ENCODE measurements at regions not wholly inside any gene's neighbourhood (a gene's known extent, or its start where the extent isn't known, plus 50 kb on each side); places are given as distances from the start of the nearest gene placed in this dataset.

DNA sequence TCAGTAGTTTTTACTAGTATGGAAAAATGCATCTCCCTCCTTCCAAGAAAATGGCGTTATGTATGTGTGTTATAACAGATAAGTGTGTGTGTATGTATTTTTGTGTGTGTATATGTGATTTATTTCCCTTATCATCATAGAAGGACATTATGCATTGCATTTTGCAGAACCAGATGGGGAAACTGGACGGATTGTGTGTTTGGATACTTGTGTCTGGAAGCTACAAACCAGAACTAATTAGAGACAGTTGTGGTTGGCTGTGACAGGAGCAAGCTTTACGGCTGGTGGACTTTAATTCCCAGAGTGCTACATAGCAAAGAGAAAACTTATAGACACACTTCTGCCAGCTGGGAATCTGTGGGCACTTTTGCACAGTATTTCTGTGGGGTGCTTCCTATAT lies 162.5 kb downstream of the RWDD3 start:
- no peak overlapping the region for H3K4me3 ChIP-seq (ENCODE audit: low read depth, low read length)
- DNase-seq (ENCODE audit: low read depth), result no peak
- TF ChIP-seq, protein P1, sequence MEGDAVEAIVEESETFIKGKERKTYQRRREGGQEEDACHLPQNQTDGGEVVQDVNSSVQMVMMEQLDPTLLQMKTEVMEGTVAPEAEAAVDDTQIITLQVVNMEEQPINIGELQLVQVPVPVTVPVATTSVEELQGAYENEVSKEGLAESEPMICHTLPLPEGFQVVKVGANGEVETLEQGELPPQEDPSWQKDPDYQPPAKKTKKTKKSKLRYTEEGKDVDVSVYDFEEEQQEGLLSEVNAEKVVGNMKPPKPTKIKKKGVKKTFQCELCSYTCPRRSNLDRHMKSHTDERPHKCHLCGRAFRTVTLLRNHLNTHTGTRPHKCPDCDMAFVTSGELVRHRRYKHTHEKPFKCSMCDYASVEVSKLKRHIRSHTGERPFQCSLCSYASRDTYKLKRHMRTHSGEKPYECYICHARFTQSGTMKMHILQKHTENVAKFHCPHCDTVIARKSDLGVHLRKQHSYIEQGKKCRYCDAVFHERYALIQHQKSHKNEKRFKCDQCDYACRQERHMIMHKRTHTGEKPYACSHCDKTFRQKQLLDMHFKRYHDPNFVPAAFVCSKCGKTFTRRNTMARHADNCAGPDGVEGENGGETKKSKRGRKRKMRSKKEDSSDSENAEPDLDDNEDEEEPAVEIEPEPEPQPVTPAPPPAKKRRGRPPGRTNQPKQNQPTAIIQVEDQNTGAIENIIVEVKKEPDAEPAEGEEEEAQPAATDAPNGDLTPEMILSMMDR (IDR thresholded peaks at IDR 0.05; ENCODE audit: insufficient read depth, low read depth, low read length), result no peak

DNA sequence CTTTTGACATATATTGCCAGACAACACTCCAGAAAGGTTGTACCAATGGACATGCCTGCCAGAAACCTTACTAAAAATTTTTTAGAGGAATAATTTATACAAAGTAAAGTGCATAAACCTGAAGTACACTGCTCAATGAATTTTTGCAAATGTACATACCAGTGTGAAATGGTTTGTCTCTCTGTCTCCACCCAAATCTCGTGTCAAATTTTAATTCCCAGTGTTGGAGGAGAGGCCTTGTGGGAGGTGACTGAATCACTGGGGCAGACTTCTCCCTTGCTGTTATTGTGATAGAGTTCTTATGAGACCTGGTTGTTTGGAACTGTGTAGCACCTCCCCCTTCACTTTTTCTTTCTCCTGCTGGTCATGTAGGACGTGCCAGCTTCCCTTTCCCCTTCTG lies 168.8 kb downstream of the RWDD3 start:
- no peak overlapping the region for H3K4me3 ChIP-seq (ENCODE audit: low read depth, low read length)
- no peak for DNase-seq (ENCODE audit: low read depth)
- TF ChIP-seq, protein P1 (IDR thresholded peaks at IDR 0.05; ENCODE audit: insufficient read depth, low read depth, low read length), result no peak

DNA sequence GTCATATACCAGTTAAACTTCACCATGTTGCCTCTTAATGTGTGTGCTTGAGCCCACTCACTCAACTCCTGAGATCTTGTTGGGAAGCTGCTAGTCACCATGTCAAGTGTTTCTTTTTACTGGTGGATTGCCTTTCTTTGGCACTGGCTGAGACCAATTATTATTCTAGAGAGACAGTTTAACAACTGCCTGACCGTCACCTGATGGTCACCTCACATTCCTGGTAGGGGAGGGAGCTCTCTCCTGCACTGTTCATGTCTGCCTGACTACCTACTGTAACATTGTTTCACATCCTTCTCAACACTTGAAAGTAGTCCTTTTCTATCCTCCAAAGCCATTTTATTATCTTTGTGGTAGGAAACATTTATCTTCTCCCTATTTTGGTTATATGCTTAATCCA lies 172.3 kb downstream of the RWDD3 start:
- DNase-seq (ENCODE audit: low read depth), result no peak
- TF ChIP-seq, protein P1 (IDR thresholded peaks at IDR 0.05; ENCODE audit: insufficient read depth, low read depth, low read length), result no peak
- H3K4me3 ChIP-seq (ENCODE audit: low read depth, low read length), result no peak overlapping the region

DNA sequence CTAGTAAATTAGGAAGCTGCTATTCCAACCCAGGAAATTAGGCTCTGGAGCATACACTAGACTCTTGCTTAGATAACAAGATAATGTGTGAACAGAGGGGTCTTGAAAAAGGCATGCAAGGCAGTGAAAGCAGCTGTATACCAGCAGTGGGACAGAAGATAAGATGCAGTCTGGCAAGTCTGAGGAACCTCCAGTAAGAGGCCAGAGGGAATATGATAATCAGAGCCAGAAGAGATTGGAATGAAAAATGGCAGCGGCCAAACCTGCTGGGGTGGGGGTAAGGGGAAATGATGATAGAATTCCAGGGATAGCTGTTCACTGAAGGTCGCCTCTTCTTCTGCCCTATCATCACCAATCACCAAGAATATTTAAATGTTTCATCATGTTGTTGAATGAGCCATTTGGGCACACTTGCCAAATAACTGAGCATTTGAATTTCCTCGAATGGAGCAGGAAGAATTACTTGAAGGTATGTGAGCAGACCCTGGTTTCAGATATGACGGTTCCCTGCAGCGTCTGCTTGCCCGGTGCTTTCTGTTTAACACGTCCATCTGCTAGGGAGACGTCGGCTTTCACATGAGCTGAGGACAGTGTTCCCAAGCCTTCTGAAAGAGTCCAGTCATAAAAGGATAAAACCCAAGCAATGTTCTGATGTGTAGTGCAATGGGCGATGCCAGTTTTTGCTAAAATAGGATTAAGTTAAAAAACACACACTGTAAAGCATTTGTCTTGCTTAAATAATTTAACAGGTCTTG lies 173.3 kb downstream of the RWDD3 start:
- no peak for DNase-seq (ENCODE audit: low read depth)
- H3K4me3 ChIP-seq (ENCODE audit: low read depth, low read length), result no peak overlapping the region
- TF ChIP-seq, protein P1 (IDR thresholded peaks at IDR 0.05; ENCODE audit: insufficient read depth, low read depth, low read length), result no peak

DNA sequence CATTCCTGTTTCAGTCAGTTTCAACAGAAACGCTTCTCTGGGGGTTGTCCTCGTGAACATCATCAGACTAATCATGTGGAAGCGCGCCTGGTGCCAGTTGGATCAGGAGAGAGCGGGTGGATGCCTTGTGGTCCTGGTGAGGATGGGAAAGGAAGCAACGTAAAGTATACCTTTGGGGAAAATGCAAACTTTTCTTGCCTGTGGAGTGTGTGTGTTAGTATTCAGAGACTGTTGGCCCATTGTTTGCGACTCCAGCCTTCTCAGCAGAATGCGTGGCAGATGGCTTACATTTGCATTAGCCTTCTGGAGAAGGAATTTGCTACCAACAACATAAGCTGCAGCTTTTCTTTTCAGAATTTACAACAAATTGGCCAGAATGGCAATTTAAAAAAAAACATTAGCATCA lies 173.9 kb downstream of the RWDD3 start:
- H3K4me3 ChIP-seq (ENCODE audit: low read depth, low read length), result no peak overlapping the region
- TF ChIP-seq, protein P1 (IDR thresholded peaks at IDR 0.05; ENCODE audit: insufficient read depth, low read depth, low read length), result no peak
- DNase-seq (ENCODE audit: low read depth), result no peak

DNA sequence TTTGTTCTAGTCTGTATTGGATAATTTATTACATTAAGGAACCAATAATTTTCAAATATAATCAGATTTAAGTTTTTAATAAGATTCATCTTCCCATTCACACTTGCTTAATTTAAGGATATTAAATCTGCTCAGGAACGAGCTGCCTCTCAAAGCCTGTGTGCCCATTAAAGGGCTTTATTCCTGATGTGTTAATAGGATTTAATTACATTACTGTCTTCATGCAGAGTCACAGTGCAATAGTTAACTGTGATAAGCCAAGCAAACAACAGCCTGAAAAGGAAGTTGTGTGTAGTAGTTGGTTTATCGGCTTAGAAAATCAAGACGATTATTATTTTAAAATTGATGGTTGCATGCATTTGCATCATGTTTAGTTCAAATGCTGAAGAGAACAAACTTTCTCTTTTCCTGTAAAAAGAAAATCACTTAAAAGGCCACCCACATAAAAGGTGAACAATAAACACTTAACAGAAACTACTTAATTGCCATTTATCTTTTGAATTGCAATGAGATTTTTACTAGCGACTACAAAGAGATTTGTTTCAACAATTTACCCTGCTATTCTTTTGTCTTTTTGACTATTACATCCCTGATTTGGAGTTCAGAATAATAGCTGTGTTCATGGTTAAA lies 174.6 kb downstream of the RWDD3 start:
- H3K4me3 ChIP-seq (ENCODE audit: low read depth, low read length), result no peak overlapping the region
- TF ChIP-seq, protein P1 (IDR thresholded peaks at IDR 0.05; ENCODE audit: insufficient read depth, low read depth, low read length), result no peak
- no peak for DNase-seq (ENCODE audit: low read depth)
